Prostate gland (tissue), 2 donors: ENCODE measurements at regions not wholly inside any gene's neighbourhood (a gene's known extent, or its start where the extent isn't known, plus 50 kb on each side); places are given as distances from the start of the nearest gene placed in this dataset.

Experiments used
- CTCF ChIP-seq, 4 experiments: fragments of 200-600 bp in 2 of 4; fragments of 450-650 bp in 2 of 4; sonication (generic) in 2 of 4; IDR thresholded peaks; 1 replicate in 3 of 4; 2 replicates in 1 of 4; pipeline ENCODE4 v1.5.1; 2016 to 2019; ENCODE audit warnings: antibody characterized with exemption in 4 of 4, mild to moderate bottlenecking in 2 of 4, moderate library complexity in 2 of 4
- POLR2AphosphoS5 ChIP-seq: sonication (generic); formaldehyde crosslinking; IDR thresholded peaks from one replicate; pipeline ENCODE4 v1.6.1; 2017; ENCODE audit warnings: antibody characterized with exemption

GRCh38 chr7:134391223-134391622 is 67.7 kb downstream of the AKR1B1 start:
- no peak for TF ChIP-seq POLR2AphosphoS5
- TF ChIP-seq CTCF (IDR thresholded peaks at IDR 0.05) = no peak
